HEK293 (cell line): ENCODE measurements at regions not wholly inside any gene's neighbourhood (a gene's known extent, or its start where the extent isn't known, plus 50 kb on each side); places are given as distances from the start of the nearest gene placed in this dataset.

Experiments used
- CTCF ChIA-PET: fragments of 350-600 bp; formaldehyde crosslinking; extraction: SDS; loops from one replicate; lab custom pipeline; 2021; ENCODE audit warnings: antibody characterized with exemption; lab: Yijun Ruan, JAX
- POLR2A ChIA-PET: fragments of 300-600 bp; formaldehyde crosslinking; extraction: SDS; loops from one replicate; lab custom pipeline; 2020; ENCODE audit warnings: antibody characterized with exemption, inconsistent platforms; lab: Yijun Ruan, JAX
- H3K27ac ChIP-seq: fragments of 200-500 bp; sonication (Bioruptor generic); 2 replicates; pipeline ENCODE4 v1.5.1; 2014; ENCODE audit warnings: low read depth, low read length, control low read depth, inconsistent platforms; ENCODE audit errors: extremely low read depth
- H3K36me3 ChIP-seq, 2 experiments: fragments of 200-500 bp in 1 of 2; sonication (Bioruptor generic) in 1 of 2; 1 replicate in 1 of 2; 2 replicates in 1 of 2; pipeline ENCODE4 v1.5.1; 2014 to 2017; ENCODE audit warnings: inconsistent platforms in 2 of 2, low read length in 2 of 2; ENCODE audit not compliant: control insufficient read depth in 2 of 2, insufficient read depth in 1 of 2
- H3K4me1 ChIP-seq: fragments of 200-500 bp; sonication (Bioruptor generic); 2 replicates; pipeline ENCODE4 v1.5.1; 2014; ENCODE audit warnings: mild to moderate bottlenecking, low read length, inconsistent platforms; ENCODE audit not compliant: control insufficient read depth, insufficient read depth
- H3K4me3 ChIP-seq: 2 replicates; pipeline ENCODE4 v1.5.1; 2011; ENCODE audit warnings: low read depth, mild to moderate bottlenecking, control low read depth, low read length, moderate library complexity
- H3K9me3 ChIP-seq: fragments of 200-500 bp; sonication (Bioruptor generic); 2 replicates; pipeline ENCODE4 v1.5.1; 2014; ENCODE audit warnings: low read depth, low read length, inconsistent platforms; ENCODE audit not compliant: control insufficient read depth, insufficient read depth
- BCL11B ChIP-seq: fragments of 450-650 bp; formaldehyde crosslinking; IDR thresholded peaks from 2 replicates; pipeline ENCODE4 v1.5.1; 2016; ENCODE audit warnings: low read depth, missing biosample characterization, missing genetic modification characterization
- BCL6B ChIP-seq: fragments of 450-650 bp; formaldehyde crosslinking; IDR thresholded peaks from 2 replicates; pipeline ENCODE4 v1.5.1; 2017; ENCODE audit warnings: missing biosample characterization, missing genetic modification characterization
- EGR2 ChIP-seq: fragments of 450-650 bp; formaldehyde crosslinking; IDR thresholded peaks from 2 replicates; pipeline ENCODE4 v1.5.1; 2016; ENCODE audit warnings: low read depth, missing biosample characterization, missing genetic modification characterization
- GLI4 ChIP-seq: fragments of 450-650 bp; formaldehyde crosslinking; IDR thresholded peaks from 2 replicates; pipeline ENCODE4 v1.5.1; 2016; ENCODE audit warnings: missing biosample characterization, missing genetic modification characterization
- IKZF3 ChIP-seq: fragments of 450-650 bp; IDR thresholded peaks from 2 replicates; pipeline ENCODE4 v1.5.0; 2018; ENCODE audit warnings: missing biosample characterization, mild to moderate bottlenecking, missing genetic modification characterization, moderate library complexity
- MYNN ChIP-seq: fragments of 450-650 bp; formaldehyde crosslinking; IDR thresholded peaks from 2 replicates; pipeline ENCODE4 v1.5.1; 2016; ENCODE audit warnings: missing biosample characterization, missing genetic modification characterization, borderline replicate concordance
- PBX3 ChIP-seq: sonication (generic); formaldehyde crosslinking; IDR thresholded peaks from 2 replicates; pipeline ENCODE4 v1.8.1; 2022; ENCODE audit warnings: mild to moderate bottlenecking, moderate library complexity, missing genetic modification reagents
- PRDM6 ChIP-seq: fragments of 450-650 bp; formaldehyde crosslinking; IDR thresholded peaks from 2 replicates; pipeline ENCODE4 v1.5.1; 2017; ENCODE audit warnings: missing biosample characterization, missing genetic modification characterization
- REST ChIP-seq: fragments of 450-650 bp; formaldehyde crosslinking; IDR thresholded peaks from 2 replicates; pipeline ENCODE4 v1.5.1; 2016; ENCODE audit warnings: missing biosample characterization, missing genetic modification characterization
- SP3 ChIP-seq: fragments of 450-650 bp; formaldehyde crosslinking; IDR thresholded peaks from 2 replicates; pipeline ENCODE4 v1.5.1; 2016; ENCODE audit warnings: missing biosample characterization, missing genetic modification characterization
- SP7 ChIP-seq: fragments of 450-650 bp; formaldehyde crosslinking; IDR thresholded peaks from 2 replicates; pipeline ENCODE4 v1.5.1; 2016; ENCODE audit warnings: missing biosample characterization, missing genetic modification characterization
- TRIM28 ChIP-seq: IDR thresholded peaks from 2 replicates; pipeline ENCODE4 v1.6.1; 2011; ENCODE audit warnings: low read length, control low read depth, borderline replicate concordance
- TSHZ1 ChIP-seq: fragments of 450-650 bp; formaldehyde crosslinking; IDR thresholded peaks from 2 replicates; pipeline ENCODE4 v1.5.1; 2016; ENCODE audit warnings: missing biosample characterization, missing genetic modification characterization, borderline replicate concordance
- ZBTB1 ChIP-seq: fragments of 450-650 bp; formaldehyde crosslinking; IDR thresholded peaks from 2 replicates; pipeline ENCODE4 v1.5.1; 2016; ENCODE audit warnings: missing biosample characterization, missing genetic modification characterization
- ZBTB17 ChIP-seq: fragments of 450-650 bp; formaldehyde crosslinking; IDR thresholded peaks from 2 replicates; pipeline ENCODE4 v1.5.1; 2016; ENCODE audit warnings: missing biosample characterization, missing genetic modification characterization
- ZBTB44 ChIP-seq: fragments of 450-650 bp; IDR thresholded peaks from 2 replicates; pipeline ENCODE4 v1.5.1; 2018; ENCODE audit warnings: missing biosample characterization, mild to moderate bottlenecking, missing genetic modification characterization
- ZBTB49 ChIP-seq: fragments of 450-650 bp; formaldehyde crosslinking; IDR thresholded peaks from 2 replicates; pipeline ENCODE4 v1.5.1; 2016; ENCODE audit warnings: missing biosample characterization, missing genetic modification characterization, low read depth
- ZFP41 ChIP-seq: fragments of 450-650 bp; formaldehyde crosslinking; IDR thresholded peaks from 2 replicates; pipeline ENCODE4 v1.5.1; 2016; ENCODE audit warnings: missing biosample characterization, missing genetic modification characterization, borderline replicate concordance
- ZNF138 ChIP-seq: fragments of 450-650 bp; formaldehyde crosslinking; IDR thresholded peaks from 2 replicates; pipeline ENCODE4 v1.5.1; 2016; ENCODE audit warnings: missing biosample characterization, missing genetic modification characterization, borderline replicate concordance
- ZNF561 ChIP-seq: fragments of 450-650 bp; IDR thresholded peaks from 2 replicates; pipeline ENCODE4 v1.5.1; 2018; ENCODE audit warnings: missing biosample characterization, missing genetic modification characterization, borderline replicate concordance
- ZNF610 ChIP-seq: fragments of 450-650 bp; formaldehyde crosslinking; IDR thresholded peaks from 2 replicates; pipeline ENCODE4 v1.5.1; 2016; ENCODE audit warnings: missing biosample characterization, missing genetic modification characterization, borderline replicate concordance
- ZNF664 ChIP-seq: fragments of 450-650 bp; formaldehyde crosslinking; IDR thresholded peaks from 2 replicates; pipeline ENCODE4 v1.5.1; 2016; ENCODE audit warnings: missing biosample characterization, missing genetic modification characterization
- ZSCAN30 ChIP-seq: fragments of 450-650 bp; IDR thresholded peaks from 2 replicates; pipeline ENCODE4 v1.5.1; 2018; ENCODE audit warnings: missing biosample characterization, mild to moderate bottlenecking, missing genetic modification characterization, moderate library complexity

- CTCF ChIA-PET = interaction anchor here (1.0 kb wide), 1 partner anchor 114 kb away, joined by 3 read pairs; no protein-coding TSS in a partner anchor
- POLR2A ChIA-PET = no interaction called here
- H3K27ac ChIP-seq = no peak overlapping the region
- TF ChIP-seq TRIM28 (no peak), ZSCAN30 (tag by site-specific recombination) (no peak), MYNN (tag by site-specific recombination) (no peak), SP7 (tag by site-specific recombination) (no peak), TSHZ1 (tag by site-specific recombination) (no peak), SP3 (tag by site-specific recombination) (no peak), ZBTB49 (no peak), ZBTB44 (tag by site-specific recombination) (0 out of 2 replicates have a peak, but pooled peaks have one; percentile 21), ZBTB1 (tag by site-specific recombination) (no peak), PRDM6 (tag by site-specific recombination) (peak; percentile 92), ZNF561 (no peak), EGR2 (no peak), REST (tag by site-specific recombination) (no peak), ZFP41 (no peak), ZNF138 (tag by site-specific recombination) (no peak), ZBTB17 (no peak), GLI4 (no peak), PBX3 (no peak), ZNF610 (tag by site-specific recombination) (no peak), IKZF3 (tag by site-specific recombination) (0 out of 2 replicates have a peak, but pooled peaks have one; percentile 30), ZNF664 (tag by site-specific recombination) (no peak), BCL11B (peak; percentile 55; the same call in 1 of the 2 replicates), BCL6B (tag by site-specific recombination) (no peak)
Observed at GRCh38 chr5:102119252-102119651, 176.8 kb downstream of the SLCO4C1 start.

More at GRCh38 chr5:102119252-102119651, 176.8 kb downstream of the SLCO4C1 start:
- Histone ChIP-seq H3K36me3 (no peaks in the 10 kb centered on the region), H3K4me1 (peaks cover 22% of the 10 kb centered on the region), H3K4me3 (no peak overlapping the region), H3K9me3 (no peaks in the 10 kb centered on the region)
